Neutrophil (primary cell): ENCODE measurements at regions not wholly inside any gene's neighbourhood (a gene's known extent, or its start where the extent isn't known, plus 50 kb on each side); places are given as distances from the start of the nearest gene placed in this dataset.

ENCODE experiments used
- H3K27ac ChIP-seq: fragments of 200-600 bp; sonication (generic); 2 replicates; pipeline ENCODE4 v1.5.1; 2016; ENCODE audit warnings: mild to moderate bottlenecking, moderate library complexity
- H3K27me3 ChIP-seq: fragments of 200-600 bp; sonication (generic); 2 replicates; pipeline ENCODE4 v1.6.0; 2016; ENCODE audit warnings: mild to moderate bottlenecking
- H3K36me3 ChIP-seq: fragments of 200-600 bp; sonication (generic); 2 replicates; pipeline ENCODE4 v1.5.1; 2017
- H3K4me1 ChIP-seq, 2 experiments: fragments of 200-600 bp in 1 of 2; sonication (generic) in 1 of 2; 1 replicate in 1 of 2; 2 replicates in 1 of 2; pipeline versions ENCODE4 v1.5.1 to v1.6.1; 2013 to 2016; ENCODE audit warnings: low read depth in 1 of 2, low read length in 1 of 2, mild to moderate bottlenecking in 1 of 2, moderate library complexity in 1 of 2; ENCODE audit not compliant: control insufficient read depth in 1 of 2, insufficient read depth in 1 of 2
- H3K4me3 ChIP-seq, 2 experiments: fragments of 200-600 bp in 1 of 2; sonication (generic) in 1 of 2; 1 replicate in 1 of 2; 2 replicates in 1 of 2; pipeline ENCODE4 v1.5.1; 2013 to 2016; ENCODE audit warnings: low read depth in 1 of 2, low read length in 1 of 2, mild to moderate bottlenecking in 1 of 2, moderate library complexity in 1 of 2
- H3K9me3 ChIP-seq: fragments of 200-600 bp; sonication (generic); 2 replicates; pipeline ENCODE4 v1.5.1; 2016
- TF ChIP-seq, protein P1 (sequence below): fragments of 200-600 bp; sonication (generic); IDR thresholded peaks from 2 replicates; pipeline ENCODE4 v1.5.1; 2016; ENCODE audit warnings: antibody characterized with exemption

DNA sequence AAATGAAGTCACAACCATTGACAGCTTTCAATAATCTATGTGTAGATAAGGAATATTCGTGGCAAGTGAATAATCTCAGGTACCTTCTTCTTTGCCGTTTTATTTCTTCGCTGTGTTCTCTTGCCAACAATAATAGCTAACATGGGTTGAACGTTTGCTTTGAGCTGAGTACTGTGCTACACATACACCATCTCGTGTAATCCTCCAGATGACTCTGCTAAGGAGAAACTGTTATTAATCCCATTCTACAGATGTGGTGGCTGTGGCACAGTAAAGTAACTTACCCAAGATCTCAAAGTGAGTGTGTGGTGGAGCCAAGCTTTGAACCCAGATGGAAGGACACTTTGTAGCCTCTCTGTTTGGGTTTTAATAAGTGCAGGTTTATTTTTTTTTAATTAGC is 179.7 kb downstream of the C9orf152 start:
- Histone ChIP-seq H3K4me1 (peaks cover 19 to 44% of the 10 kb centered on the region in 2 experiments), H3K4me3 (no peak overlapping the region), H3K9me3 (no peaks in the 10 kb centered on the region), H3K27me3 (peaks cover 24% of the 10 kb centered on the region), H3K36me3 (no peaks in the 10 kb centered on the region), H3K27ac (no peak overlapping the region)
- TF ChIP-seq, protein P1, sequence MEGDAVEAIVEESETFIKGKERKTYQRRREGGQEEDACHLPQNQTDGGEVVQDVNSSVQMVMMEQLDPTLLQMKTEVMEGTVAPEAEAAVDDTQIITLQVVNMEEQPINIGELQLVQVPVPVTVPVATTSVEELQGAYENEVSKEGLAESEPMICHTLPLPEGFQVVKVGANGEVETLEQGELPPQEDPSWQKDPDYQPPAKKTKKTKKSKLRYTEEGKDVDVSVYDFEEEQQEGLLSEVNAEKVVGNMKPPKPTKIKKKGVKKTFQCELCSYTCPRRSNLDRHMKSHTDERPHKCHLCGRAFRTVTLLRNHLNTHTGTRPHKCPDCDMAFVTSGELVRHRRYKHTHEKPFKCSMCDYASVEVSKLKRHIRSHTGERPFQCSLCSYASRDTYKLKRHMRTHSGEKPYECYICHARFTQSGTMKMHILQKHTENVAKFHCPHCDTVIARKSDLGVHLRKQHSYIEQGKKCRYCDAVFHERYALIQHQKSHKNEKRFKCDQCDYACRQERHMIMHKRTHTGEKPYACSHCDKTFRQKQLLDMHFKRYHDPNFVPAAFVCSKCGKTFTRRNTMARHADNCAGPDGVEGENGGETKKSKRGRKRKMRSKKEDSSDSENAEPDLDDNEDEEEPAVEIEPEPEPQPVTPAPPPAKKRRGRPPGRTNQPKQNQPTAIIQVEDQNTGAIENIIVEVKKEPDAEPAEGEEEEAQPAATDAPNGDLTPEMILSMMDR, result no peak

DNA sequence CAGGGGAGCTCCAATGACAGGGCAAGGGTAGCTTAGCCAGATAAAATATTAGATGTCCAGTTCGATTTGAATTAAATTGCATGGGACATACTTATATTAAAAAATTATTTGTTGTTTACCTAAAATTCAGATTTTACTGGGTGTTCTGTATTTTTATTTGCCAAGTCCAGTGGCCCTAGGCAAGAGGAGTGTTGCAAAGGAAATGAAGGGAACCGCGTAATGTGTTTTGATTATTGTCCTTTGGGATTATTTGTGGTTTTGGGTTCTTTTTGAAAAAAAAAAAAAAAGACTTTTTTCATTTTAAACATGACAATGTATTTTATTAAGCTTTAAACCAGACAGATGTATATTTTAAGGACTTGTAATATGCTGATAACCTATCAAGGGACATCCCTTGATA is 179.3 kb downstream of the C9orf152 start:
- H3K27ac ChIP-seq, result no peak overlapping the region
- H3K4me3 ChIP-seq, result no peak overlapping the region
- no peaks in the 10 kb centered on the region for H3K36me3 ChIP-seq
- H3K27me3 ChIP-seq, result peaks cover 20% of the 10 kb centered on the region
- H3K9me3 ChIP-seq, result no peaks in the 10 kb centered on the region
- TF ChIP-seq, protein P1, result no peak
- H3K4me1 ChIP-seq, result peaks cover 19 to 44% of the 10 kb centered on the region in 2 experiments

DNA sequence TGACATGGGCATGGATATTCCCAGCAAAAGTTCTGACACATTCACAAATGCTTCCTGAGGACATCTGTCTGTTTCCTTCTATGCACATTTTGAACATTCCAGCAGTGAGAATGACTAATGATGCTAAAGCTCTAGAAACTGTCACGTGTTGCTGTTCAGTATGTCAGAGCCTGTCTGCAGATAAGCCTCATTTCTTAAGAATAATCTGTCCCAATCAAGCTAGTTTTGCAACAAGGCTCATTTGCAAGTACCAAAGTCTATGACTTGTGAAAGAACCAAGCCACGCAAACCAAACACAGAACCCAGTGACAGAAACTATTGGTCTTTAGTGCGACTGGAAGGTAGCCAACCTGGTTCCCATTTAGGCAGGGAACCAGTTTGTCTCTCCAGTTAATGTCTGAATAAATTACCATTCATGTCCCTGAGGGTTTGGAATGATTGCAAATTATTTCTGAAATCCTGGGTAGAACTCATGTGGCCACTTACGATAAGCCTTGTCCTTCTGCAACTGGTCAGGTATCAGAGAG is 178.5 kb downstream of the C9orf152 start:
- H3K4me3 ChIP-seq, result peak overlapping the region in 1 of 2 experiments; percentile 7
- peak overlapping the region; percentile 7 for H3K27ac ChIP-seq
- H3K9me3 ChIP-seq, result no peaks in the 10 kb centered on the region
- H3K27me3 ChIP-seq, result peaks cover 12% of the 10 kb centered on the region
- TF ChIP-seq, protein P1, result no peak
- H3K36me3 ChIP-seq, result no peaks in the 10 kb centered on the region
- H3K4me1 ChIP-seq, result peaks cover 19 to 44% of the 10 kb centered on the region in 2 experiments

DNA sequence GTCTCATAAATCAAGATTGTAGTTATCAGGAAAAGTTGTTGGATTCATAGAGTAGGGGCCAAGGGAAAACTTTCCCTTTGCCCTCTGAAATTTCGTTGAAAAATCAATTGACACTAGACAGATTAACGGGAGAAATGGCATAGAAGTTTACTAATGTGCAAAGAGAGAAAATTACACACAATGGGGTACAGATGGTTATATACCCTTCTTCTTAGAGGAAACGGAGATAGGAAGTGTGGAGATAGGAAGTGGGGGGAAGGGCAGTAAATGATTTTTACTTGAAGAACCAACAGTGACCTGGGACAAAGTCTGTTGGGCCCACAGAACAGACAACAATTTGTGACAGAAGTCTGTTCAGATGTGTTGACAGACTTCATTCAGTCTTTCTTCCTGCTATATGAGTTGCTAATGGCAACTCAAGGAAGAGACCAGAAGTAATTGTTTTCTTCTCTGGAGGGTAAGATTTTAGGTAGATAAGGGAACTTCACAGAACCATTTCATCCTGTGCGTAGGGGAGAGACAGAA is 177.9 kb downstream of the C9orf152 start:
- H3K27ac ChIP-seq, result peak overlapping the region; percentile 7

GRCh38 chr9:110030632-110031031 is 177.3 kb downstream of the C9orf152 start:
- TF ChIP-seq, protein P1, result no peak
- Histone ChIP-seq H3K27ac (no peak overlapping the region), H3K36me3 (no peaks in the 10 kb centered on the region), H3K9me3 (no peaks in the 10 kb centered on the region), H3K4me3 (no peak overlapping the region), H3K27me3 (peaks cover under 1% of the 10 kb centered on the region), H3K4me1 (peaks cover 19 to 44% of the 10 kb centered on the region in 2 experiments)

More for the DNA sequence above, 177.9 kb downstream of the C9orf152 start:
- peaks cover 19 to 44% of the 10 kb centered on the region in 2 experiments for H3K4me1 ChIP-seq
- TF ChIP-seq, protein P1, result no peak
- no peaks in the 10 kb centered on the region for H3K9me3 ChIP-seq
- H3K36me3 ChIP-seq, result no peaks in the 10 kb centered on the region
- H3K4me3 ChIP-seq, result peak overlapping the region in 1 of 2 experiments; percentile 7
- H3K27me3 ChIP-seq, result peaks cover 7% of the 10 kb centered on the region
